Tibial artery (tissue), 4 donors: ENCODE measurements at regions not wholly inside any gene's neighbourhood (a gene's known extent, or its start where the extent isn't known, plus 50 kb on each side); places are given as distances from the start of the nearest gene placed in this dataset.

Source experiments
- DNase-seq, 2 donors: peaks; one replicate each; pipeline ENCODE4 v3.0.0-alpha.2; 2019
- H3K27ac ChIP-seq, 2 donors: fragments of 200-600 bp; sonication (generic) in 1 of 2; 1 replicate in 1 of 2; 2 replicates in 1 of 2; pipeline ENCODE4 v1.5.1; 2018 to 2019; ENCODE audit warnings: mild to moderate bottlenecking in 1 of 2
- H3K27me3 ChIP-seq, 2 donors: fragments of 200-600 bp; sonication (generic) in 1 of 2; one replicate each; pipeline versions ENCODE4 v1.5.1 to v1.6.0; 2016 to 2019
- H3K36me3 ChIP-seq, 3 donors: fragments of 200-600 bp; sonication (generic) in 2 of 3; one replicate each; pipeline ENCODE4 v1.5.1; 2016 to 2019; ENCODE audit warnings: mild to moderate bottlenecking in 2 of 3
- H3K4me1 ChIP-seq, 4 donors: fragments of 200-600 bp; sonication (generic) in 2 of 4; 1 replicate in 3 of 4; 2 replicates in 1 of 4; pipeline ENCODE4 v1.5.1; 2016 to 2019
- H3K4me3 ChIP-seq, 2 donors: fragments of 200-600 bp; sonication (generic) in 1 of 2; 1 replicate in 1 of 2; 2 replicates in 1 of 2; pipeline ENCODE4 v1.5.1; 2018 to 2019; ENCODE audit warnings: mild to moderate bottlenecking in 2 of 2
- H3K9me3 ChIP-seq, 3 donors: fragments of 200-600 bp; sonication (generic) in 1 of 3; one replicate each; pipeline ENCODE4 v1.5.1; 2016 to 2019
- intact Hi-C: fragments of 100-400 bp; cut with DNase I; formaldehyde crosslinking; loops from one replicate; pipeline ENCODE4 v1.15.0; 2023; ENCODE audit warnings: low total_unique reads
- TF ChIP-seq, protein P1 (sequence below), 2 experiments: fragments of 200-600 bp in 1 of 2; fragments of 450-650 bp in 1 of 2; IDR thresholded peaks; one replicate each; pipeline ENCODE4 v1.5.1; 2017 to 2019; ENCODE audit warnings: antibody characterized with exemption in 2 of 2, mild to moderate bottlenecking in 1 of 2, moderate library complexity in 1 of 2

DNA sequence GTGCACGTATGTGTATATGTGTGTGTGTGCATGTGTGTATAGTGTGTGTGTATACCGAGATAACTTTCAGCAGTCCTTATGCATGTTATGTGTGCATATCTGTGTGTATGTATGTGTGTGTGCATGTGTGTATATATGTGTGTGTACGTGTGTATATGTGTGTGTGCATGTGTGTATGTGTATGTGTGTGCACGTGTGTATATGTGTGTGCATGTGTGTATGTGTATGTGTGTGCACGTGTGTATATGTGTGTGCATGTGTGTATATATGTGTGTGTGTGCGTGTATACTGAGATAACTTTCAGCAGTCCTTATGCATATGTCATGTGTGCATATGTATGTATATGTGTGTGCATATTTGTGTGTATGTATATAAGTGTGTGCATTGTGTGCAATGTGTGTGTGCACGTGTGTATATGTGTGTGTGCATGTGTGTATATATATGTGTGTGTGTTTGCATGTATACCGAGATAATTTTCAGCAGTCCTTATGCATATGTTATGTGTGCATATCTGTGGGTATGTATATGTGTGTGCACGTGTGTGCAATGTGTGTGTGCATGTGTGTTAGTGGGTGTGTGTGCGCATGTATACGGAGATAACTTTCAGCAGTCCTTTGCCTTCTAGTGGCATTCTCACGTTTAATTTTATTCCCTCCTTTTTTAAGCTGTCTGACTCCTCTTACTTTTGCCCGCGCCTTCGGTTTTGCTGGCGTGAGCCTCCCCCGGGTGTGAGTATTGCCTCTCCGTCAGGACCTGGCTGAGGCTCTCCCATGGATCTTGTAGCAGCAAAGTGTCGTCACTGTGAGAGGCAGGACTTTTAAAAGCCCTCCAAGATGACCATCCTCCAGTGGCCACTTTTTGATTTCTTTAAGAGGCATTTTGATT is 99.6 kb upstream of the SHOX start:
- Histone ChIP-seq H3K27ac (no peak overlapping the region), H3K36me3 (no peaks in the 10 kb centered on the region), H3K27me3 (no peaks in the 10 kb centered on the region), H3K9me3 (no peaks in the 10 kb centered on the region), H3K4me1 (no peaks in the 10 kb centered on the region), H3K4me3 (no peak overlapping the region)
- intact Hi-C loops = no loop called here
- DNase-seq = no peak
- TF ChIP-seq, protein P1, sequence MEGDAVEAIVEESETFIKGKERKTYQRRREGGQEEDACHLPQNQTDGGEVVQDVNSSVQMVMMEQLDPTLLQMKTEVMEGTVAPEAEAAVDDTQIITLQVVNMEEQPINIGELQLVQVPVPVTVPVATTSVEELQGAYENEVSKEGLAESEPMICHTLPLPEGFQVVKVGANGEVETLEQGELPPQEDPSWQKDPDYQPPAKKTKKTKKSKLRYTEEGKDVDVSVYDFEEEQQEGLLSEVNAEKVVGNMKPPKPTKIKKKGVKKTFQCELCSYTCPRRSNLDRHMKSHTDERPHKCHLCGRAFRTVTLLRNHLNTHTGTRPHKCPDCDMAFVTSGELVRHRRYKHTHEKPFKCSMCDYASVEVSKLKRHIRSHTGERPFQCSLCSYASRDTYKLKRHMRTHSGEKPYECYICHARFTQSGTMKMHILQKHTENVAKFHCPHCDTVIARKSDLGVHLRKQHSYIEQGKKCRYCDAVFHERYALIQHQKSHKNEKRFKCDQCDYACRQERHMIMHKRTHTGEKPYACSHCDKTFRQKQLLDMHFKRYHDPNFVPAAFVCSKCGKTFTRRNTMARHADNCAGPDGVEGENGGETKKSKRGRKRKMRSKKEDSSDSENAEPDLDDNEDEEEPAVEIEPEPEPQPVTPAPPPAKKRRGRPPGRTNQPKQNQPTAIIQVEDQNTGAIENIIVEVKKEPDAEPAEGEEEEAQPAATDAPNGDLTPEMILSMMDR (IDR thresholded peaks at IDR 0.05) = no peak

DNA sequence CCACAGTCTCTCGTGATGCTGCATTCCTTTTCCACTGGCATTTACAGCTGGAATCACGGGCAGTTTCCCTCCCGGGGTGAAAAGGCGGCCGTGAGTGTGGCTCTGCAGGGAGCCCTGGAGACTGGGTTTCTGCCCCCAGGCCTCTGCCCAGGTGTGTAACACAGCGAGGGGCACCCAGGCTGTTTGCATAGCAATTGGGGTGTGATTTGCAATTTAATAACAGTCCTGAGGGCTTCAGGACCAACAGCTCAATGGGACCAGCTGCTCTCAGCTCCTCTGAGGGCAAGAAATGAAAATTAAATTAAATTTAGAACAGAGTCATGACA is 99.0 kb upstream of the SHOX start:
- Histone ChIP-seq H3K9me3 (no peaks in the 10 kb centered on the region), H3K27me3 (no peaks in the 10 kb centered on the region), H3K4me1 (no peaks in the 10 kb centered on the region), H3K27ac (no peak overlapping the region), H3K36me3 (no peaks in the 10 kb centered on the region), H3K4me3 (no peak overlapping the region)
- DNase-seq = no peak
- intact Hi-C loops = no loop called here
- TF ChIP-seq, protein P1 (IDR thresholded peaks at IDR 0.05) = no peak

DNA sequence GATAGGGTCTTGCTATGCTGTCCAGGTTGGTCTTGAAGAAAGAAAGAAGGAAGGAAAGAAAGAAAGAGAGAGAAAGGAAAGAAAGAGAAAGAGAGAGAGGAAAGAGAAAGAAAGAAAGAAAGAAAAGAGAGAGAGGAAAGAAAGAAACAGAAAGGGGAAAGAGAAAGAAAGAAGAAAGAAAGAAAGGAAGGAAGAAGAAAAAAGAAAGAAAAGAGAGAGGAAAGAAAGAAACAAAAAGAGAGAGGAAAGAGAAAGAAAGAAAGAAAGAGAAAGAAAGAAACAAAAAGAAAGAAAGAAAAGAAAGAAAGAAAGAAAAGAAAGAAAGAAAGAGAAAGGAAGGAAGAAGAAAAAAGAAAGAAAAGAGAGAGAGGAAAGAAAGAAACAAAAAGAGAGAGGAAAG is 95.8 kb upstream of the SHOX start:
- no peak for DNase-seq
- Histone ChIP-seq H3K27me3 (no peaks in the 10 kb centered on the region), H3K4me1 (no peaks in the 10 kb centered on the region), H3K27ac (no peak overlapping the region), H3K36me3 (no peaks in the 10 kb centered on the region), H3K4me3 (no peak overlapping the region), H3K9me3 (no peaks in the 10 kb centered on the region)
- intact Hi-C loops = no loop called here
- TF ChIP-seq, protein P1 (IDR thresholded peaks at IDR 0.05) = no peak

DNA sequence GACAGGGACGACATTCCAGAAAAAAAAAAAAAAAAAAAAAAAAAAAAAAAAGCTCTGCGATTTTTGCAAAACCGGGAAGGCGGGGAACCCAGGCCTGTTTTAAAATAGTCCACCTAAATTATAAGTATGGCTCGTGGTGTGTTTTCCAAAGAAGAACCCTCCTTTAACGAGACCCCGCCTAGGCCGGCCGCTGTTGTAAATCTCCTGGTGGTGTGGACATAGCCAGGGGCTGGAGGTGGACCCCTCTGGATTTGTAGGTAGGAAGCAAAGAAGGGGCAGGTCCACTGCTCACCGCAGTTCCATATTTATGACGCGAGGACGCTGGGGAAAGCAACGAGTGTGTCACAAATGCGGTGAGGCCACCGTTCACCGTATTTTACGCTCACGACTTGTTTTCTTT is 94.0 kb upstream of the SHOX start:
- no peak for DNase-seq
- intact Hi-C loops = no loop called here
- H3K9me3 ChIP-seq = no peaks in the 10 kb centered on the region
- no peaks in the 10 kb centered on the region for H3K27me3 ChIP-seq
- H3K27ac ChIP-seq = no peak overlapping the region
- H3K4me1 ChIP-seq = no peaks in the 10 kb centered on the region
- TF ChIP-seq, protein P1 (IDR thresholded peaks at IDR 0.05) = no peak
- no peaks in the 10 kb centered on the region for H3K36me3 ChIP-seq
- H3K4me3 ChIP-seq = no peak overlapping the region

DNA sequence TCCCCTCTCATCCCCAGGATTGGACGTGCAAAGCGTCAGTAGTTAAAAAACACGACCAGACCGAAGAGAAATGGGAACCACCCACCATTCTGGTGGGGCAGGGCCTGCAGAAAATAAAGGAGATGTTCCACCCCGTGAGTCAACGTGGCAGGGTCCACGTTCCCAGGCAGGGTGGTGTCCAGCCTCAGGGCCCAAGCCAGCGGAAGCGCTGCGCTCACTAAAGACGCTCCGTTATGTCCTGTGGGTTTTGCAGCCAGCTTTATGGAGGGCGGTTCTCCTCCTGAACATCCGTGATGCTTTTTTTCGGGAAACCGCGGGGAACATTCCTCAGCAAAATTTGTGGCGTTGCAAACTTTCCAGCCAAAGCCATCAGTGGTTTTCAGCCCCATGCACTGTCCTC is 93.4 kb upstream of the SHOX start:
- no peak overlapping the region for H3K27ac ChIP-seq
- TF ChIP-seq, protein P1 (IDR thresholded peaks at IDR 0.05) = no peak
- H3K4me1 ChIP-seq = no peaks in the 10 kb centered on the region
- H3K36me3 ChIP-seq = no peaks in the 10 kb centered on the region
- no peaks in the 10 kb centered on the region for H3K27me3 ChIP-seq
- no peak overlapping the region for H3K4me3 ChIP-seq
- H3K9me3 ChIP-seq = no peaks in the 10 kb centered on the region
- DNase-seq = no peak
- intact Hi-C loops = no loop called here
